Endodermal cell (in vitro differentiated cells): ENCODE measurements at regions not wholly inside any gene's neighbourhood (a gene's known extent, or its start where the extent isn't known, plus 50 kb on each side); places are given as distances from the start of the nearest gene placed in this dataset.

Source experiments
- DNase-seq: peaks from one replicate; pipeline ENCODE4 v3.0.0-alpha.2; 2017
- H3K27ac ChIP-seq: 2 replicates; pipeline ENCODE4 v1.5.1; 2013; ENCODE audit warnings: mild to moderate bottlenecking, low read depth, low read length, moderate library complexity
- H3K27me3 ChIP-seq: 2 replicates; pipeline ENCODE4 v1.6.1; 2013; ENCODE audit warnings: mild to moderate bottlenecking, low read length, moderate library complexity; ENCODE audit not compliant: insufficient read depth, control insufficient read depth, poor library complexity, severe bottlenecking
- H3K36me3 ChIP-seq: 2 replicates; pipeline ENCODE4 v1.7.0; 2013; ENCODE audit warnings: mild to moderate bottlenecking, low read length, moderate library complexity; ENCODE audit not compliant: control insufficient read depth, insufficient read depth
- H3K4me1 ChIP-seq: one replicate; pipeline ENCODE4 v1.7.0; 2013; ENCODE audit warnings: low read length; ENCODE audit not compliant: control insufficient read depth, insufficient read depth
- H3K4me3 ChIP-seq: 2 replicates; pipeline ENCODE4 v1.5.1; 2013; ENCODE audit warnings: mild to moderate bottlenecking, low read length, moderate library complexity
- H3K9ac ChIP-seq: 2 replicates; pipeline ENCODE4 v1.6.1; 2013; ENCODE audit warnings: mild to moderate bottlenecking, low read length, moderate library complexity; ENCODE audit not compliant: poor library complexity, severe bottlenecking; ENCODE audit errors: extremely low read depth
- H3K9me3 ChIP-seq: 2 replicates; pipeline ENCODE4 v1.6.1; 2013; ENCODE audit warnings: mild to moderate bottlenecking, low read length, moderate library complexity; ENCODE audit not compliant: control insufficient read depth
- H3K27ac Mint-ChIP-seq: 2 replicates; pipeline ENCODE4 v1.8.0; 2020; ENCODE audit warnings: mixed read lengths
- H3K27me3 Mint-ChIP-seq: 2 replicates; pipeline ENCODE4 v1.8.0; 2021; ENCODE audit warnings: mild to moderate bottlenecking, mixed read lengths; ENCODE audit not compliant: insufficient read depth
- H3K36me3 Mint-ChIP-seq: 2 replicates; pipeline ENCODE4 v1.8.0; 2020; ENCODE audit warnings: low read depth, mixed read lengths
- H3K4me1 Mint-ChIP-seq: 2 replicates; pipeline ENCODE4 v1.8.0; 2020; ENCODE audit warnings: mixed read lengths
- H3K4me3 Mint-ChIP-seq: 2 replicates; pipeline ENCODE4 v1.8.0; 2020; ENCODE audit warnings: mild to moderate bottlenecking, moderate library complexity, mixed read lengths
- H3K9me3 Mint-ChIP-seq: 2 replicates; pipeline ENCODE4 v1.8.0; 2020; ENCODE audit warnings: mild to moderate bottlenecking, mixed read lengths
- WGBS, 2 experiments: methylation state at CpG; one replicate each; pipeline versions ENCODE4 v1.1.5 to v1.1.7; 2013; ENCODE audit warnings: missing lambda C conversion rate in 2 of 2, mixed read lengths in 1 of 2; ENCODE audit not compliant: insufficient coverage in 1 of 2, insufficient read length in 1 of 2; 5-methylcytosine and 5-hydroxymethylcytosine counted together
- TF ChIP-seq, protein P1 (sequence below): fragments of 200-600 bp; sonication (generic); conservative IDR thresholded peaks from 2 replicates; pipeline ENCODE4 v1.5.0; 2021; ENCODE audit warnings: antibody characterized with exemption, mild to moderate bottlenecking

DNA sequence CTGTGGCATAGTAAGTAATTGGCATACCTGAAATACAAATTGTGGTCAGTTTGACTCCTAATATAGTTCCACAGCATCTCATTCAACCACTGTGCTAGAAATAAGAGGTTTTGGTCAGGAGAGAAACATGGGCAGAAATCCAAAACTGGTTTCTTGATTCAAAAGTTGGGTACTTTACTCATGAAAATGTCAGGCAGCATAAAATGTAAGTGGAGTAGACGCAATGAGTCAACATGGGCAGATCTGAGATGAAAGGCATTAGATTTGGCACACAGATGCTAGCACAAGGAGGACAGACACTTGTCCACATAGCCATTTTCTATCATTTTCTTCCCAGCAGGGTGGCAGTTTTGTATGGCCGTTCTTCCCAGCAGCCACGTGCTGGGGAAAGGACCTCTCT lies 255.8 kb upstream of the CDIN1 start:
- DNase-seq = no peak
- Mint-ChIP-seq H3K27me3 (no peaks in the 10 kb centered on the region), H3K27ac (no peak overlapping the region), H3K36me3 (no peaks in the 10 kb centered on the region), H3K9me3 (no peaks in the 10 kb centered on the region), H3K4me1 (no peaks in the 10 kb centered on the region), H3K4me3 (no peak overlapping the region)
- WGBS, 2 experiments = 90 to 93% methylated on average over 3 of the region's 3 CpGs
- no peaks in the 10 kb centered on the region for H3K27me3 ChIP-seq
- H3K4me3 ChIP-seq = no peak overlapping the region
- no peaks in the 10 kb centered on the region for H3K4me1 ChIP-seq
- H3K9me3 ChIP-seq = peaks cover 2% of the 10 kb centered on the region
- TF ChIP-seq, protein P1, sequence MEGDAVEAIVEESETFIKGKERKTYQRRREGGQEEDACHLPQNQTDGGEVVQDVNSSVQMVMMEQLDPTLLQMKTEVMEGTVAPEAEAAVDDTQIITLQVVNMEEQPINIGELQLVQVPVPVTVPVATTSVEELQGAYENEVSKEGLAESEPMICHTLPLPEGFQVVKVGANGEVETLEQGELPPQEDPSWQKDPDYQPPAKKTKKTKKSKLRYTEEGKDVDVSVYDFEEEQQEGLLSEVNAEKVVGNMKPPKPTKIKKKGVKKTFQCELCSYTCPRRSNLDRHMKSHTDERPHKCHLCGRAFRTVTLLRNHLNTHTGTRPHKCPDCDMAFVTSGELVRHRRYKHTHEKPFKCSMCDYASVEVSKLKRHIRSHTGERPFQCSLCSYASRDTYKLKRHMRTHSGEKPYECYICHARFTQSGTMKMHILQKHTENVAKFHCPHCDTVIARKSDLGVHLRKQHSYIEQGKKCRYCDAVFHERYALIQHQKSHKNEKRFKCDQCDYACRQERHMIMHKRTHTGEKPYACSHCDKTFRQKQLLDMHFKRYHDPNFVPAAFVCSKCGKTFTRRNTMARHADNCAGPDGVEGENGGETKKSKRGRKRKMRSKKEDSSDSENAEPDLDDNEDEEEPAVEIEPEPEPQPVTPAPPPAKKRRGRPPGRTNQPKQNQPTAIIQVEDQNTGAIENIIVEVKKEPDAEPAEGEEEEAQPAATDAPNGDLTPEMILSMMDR = no peak
- H3K36me3 ChIP-seq = no peaks in the 10 kb centered on the region
- no peak overlapping the region for H3K27ac ChIP-seq
- no peak overlapping the region for H3K9ac ChIP-seq

DNA sequence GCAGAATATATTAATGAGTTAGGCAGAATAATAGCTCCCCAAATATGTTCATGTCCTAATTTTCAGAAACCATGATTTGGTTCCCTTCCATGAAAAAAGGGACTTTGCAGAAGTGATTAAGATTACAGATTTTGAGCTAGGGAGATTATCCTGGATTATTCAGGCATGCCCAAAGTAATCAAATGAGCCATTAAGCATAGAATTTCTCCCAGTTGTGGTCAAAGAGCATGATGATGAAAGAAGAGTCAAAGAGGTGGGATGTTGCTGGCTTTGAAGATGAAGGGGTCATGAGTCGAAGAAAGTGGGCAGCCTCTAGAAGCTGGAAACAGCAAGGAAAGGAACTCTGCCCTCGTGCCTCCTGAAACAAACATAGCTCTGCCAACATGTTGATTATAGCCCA lies 254.2 kb upstream of the CDIN1 start:
- H3K36me3 ChIP-seq = no peaks in the 10 kb centered on the region
- TF ChIP-seq, protein P1 = no peak
- no peaks in the 10 kb centered on the region for H3K36me3 Mint-ChIP-seq
- no peak for DNase-seq
- H3K9me3 Mint-ChIP-seq = no peaks in the 10 kb centered on the region
- H3K9me3 ChIP-seq = peaks cover 8% of the 10 kb centered on the region
- H3K27ac ChIP-seq = no peak overlapping the region
- H3K9ac ChIP-seq = no peak overlapping the region
- no peak overlapping the region for H3K27ac Mint-ChIP-seq
- no peaks in the 10 kb centered on the region for H3K27me3 ChIP-seq
- 83 to 97% methylated on average over 1 to 2 of the region's 2 CpGs for WGBS, 2 experiments
- no peak overlapping the region for H3K4me3 ChIP-seq
- no peaks in the 10 kb centered on the region for H3K4me1 ChIP-seq
- H3K4me1 Mint-ChIP-seq = peaks cover 2% of the 10 kb centered on the region
- H3K4me3 Mint-ChIP-seq = no peak overlapping the region
- H3K27me3 Mint-ChIP-seq = no peaks in the 10 kb centered on the region

DNA sequence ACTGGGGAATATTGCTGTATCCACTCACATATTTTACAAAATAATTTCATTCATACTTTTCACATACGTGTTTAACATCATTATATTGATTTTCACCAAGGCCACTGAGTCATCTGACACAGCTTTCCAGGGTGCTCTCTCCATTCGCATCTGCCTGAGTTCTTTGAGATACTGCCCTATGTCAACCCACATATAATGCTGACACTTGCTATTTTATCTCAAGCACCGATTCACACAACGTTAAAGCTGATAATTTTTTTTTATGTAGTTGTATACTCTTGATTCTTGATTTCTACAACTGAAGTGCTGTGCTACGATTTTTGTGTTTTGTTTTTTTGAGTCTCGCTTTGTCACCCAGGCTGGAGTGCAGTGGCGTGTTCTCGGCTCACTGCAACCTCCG lies 249.8 kb upstream of the CDIN1 start:
- no peak overlapping the region for H3K27ac ChIP-seq
- 95 to 98% methylated on average over 7 to 9 of the region's 9 CpGs for WGBS, 2 experiments
- H3K36me3 ChIP-seq = no peaks in the 10 kb centered on the region
- Mint-ChIP-seq H3K4me1 (peaks cover 8% of the 10 kb centered on the region), H3K36me3 (no peaks in the 10 kb centered on the region), H3K9me3 (peaks cover 3% of the 10 kb centered on the region), H3K27me3 (no peaks in the 10 kb centered on the region), H3K4me3 (no peak overlapping the region), H3K27ac (no peak overlapping the region)
- H3K9ac ChIP-seq = no peak overlapping the region
- no peaks in the 10 kb centered on the region for H3K27me3 ChIP-seq
- H3K9me3 ChIP-seq = peaks cover 8% of the 10 kb centered on the region
- no peak overlapping the region for H3K4me3 ChIP-seq
- no peak for DNase-seq
- TF ChIP-seq, protein P1 = no peak
- no peaks in the 10 kb centered on the region for H3K4me1 ChIP-seq
